Cardiac muscle cell (in vitro differentiated cells and primary cell): ENCODE measurements at regions not wholly inside any gene's neighbourhood (a gene's known extent, or its start where the extent isn't known, plus 50 kb on each side); places are given as distances from the start of the nearest gene placed in this dataset.

Experiments used
- DNase-seq, 2 donors: peaks; one replicate each; pipeline versions ENCODE4 v3.0.0 to v3.0.0-alpha.2; 2010 to 2017; ENCODE audit warnings: low read depth in 1 of 2, low spot score in 1 of 2
- H3K27ac ChIP-seq: fragments of 200-600 bp; sonication (generic); 2 replicates; pipeline ENCODE4 v1.5.1; 2016
- H3K27me3 ChIP-seq: fragments of 200-600 bp; sonication (generic); 2 replicates; pipeline ENCODE4 v1.6.0; 2016; ENCODE audit warnings: control low read depth
- H3K36me3 ChIP-seq: fragments of 200-600 bp; sonication (generic); 2 replicates; pipeline ENCODE4 v1.5.1; 2016; ENCODE audit warnings: control low read depth
- H3K4me1 ChIP-seq: fragments of 200-600 bp; sonication (generic); 2 replicates; pipeline ENCODE4 v1.8.1; 2017; ENCODE audit warnings: low read depth, mild to moderate bottlenecking, mixed run types
- H3K4me3 ChIP-seq: fragments of 200-600 bp; sonication (generic); 2 replicates; pipeline ENCODE4 v1.5.1; 2016; ENCODE audit warnings: mild to moderate bottlenecking
- H3K9me3 ChIP-seq: fragments of 200-600 bp; sonication (generic); 2 replicates; pipeline ENCODE4 v1.5.1; 2017; ENCODE audit warnings: low read depth, mild to moderate bottlenecking, control low read depth
- TF ChIP-seq, protein P1 (sequence below): IDR thresholded peaks from 2 replicates; pipeline ENCODE4 v1.5.1; 2012; ENCODE audit warnings: low read depth, mild to moderate bottlenecking, low read length

GRCh38 chr9:115668521-115668920, 485.1 kb upstream of the PAPPA start:
- no peak overlapping the region for H3K27ac ChIP-seq
- H3K4me1 ChIP-seq = no peaks in the 10 kb centered on the region
- H3K9me3 ChIP-seq = no peaks in the 10 kb centered on the region
- H3K27me3 ChIP-seq = peaks cover 3% of the 10 kb centered on the region
- DNase-seq = peak in 1 of 2 donors; percentile 91
- no peaks in the 10 kb centered on the region for H3K36me3 ChIP-seq
- TF ChIP-seq, protein P1, sequence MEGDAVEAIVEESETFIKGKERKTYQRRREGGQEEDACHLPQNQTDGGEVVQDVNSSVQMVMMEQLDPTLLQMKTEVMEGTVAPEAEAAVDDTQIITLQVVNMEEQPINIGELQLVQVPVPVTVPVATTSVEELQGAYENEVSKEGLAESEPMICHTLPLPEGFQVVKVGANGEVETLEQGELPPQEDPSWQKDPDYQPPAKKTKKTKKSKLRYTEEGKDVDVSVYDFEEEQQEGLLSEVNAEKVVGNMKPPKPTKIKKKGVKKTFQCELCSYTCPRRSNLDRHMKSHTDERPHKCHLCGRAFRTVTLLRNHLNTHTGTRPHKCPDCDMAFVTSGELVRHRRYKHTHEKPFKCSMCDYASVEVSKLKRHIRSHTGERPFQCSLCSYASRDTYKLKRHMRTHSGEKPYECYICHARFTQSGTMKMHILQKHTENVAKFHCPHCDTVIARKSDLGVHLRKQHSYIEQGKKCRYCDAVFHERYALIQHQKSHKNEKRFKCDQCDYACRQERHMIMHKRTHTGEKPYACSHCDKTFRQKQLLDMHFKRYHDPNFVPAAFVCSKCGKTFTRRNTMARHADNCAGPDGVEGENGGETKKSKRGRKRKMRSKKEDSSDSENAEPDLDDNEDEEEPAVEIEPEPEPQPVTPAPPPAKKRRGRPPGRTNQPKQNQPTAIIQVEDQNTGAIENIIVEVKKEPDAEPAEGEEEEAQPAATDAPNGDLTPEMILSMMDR = no peak
- H3K4me3 ChIP-seq = no peak overlapping the region

GRCh38 chr9:115671236-115671962, 482.2 kb upstream of the PAPPA start:
- Histone ChIP-seq H3K4me3 (no peak overlapping the region), H3K9me3 (no peaks in the 10 kb centered on the region), H3K36me3 (no peaks in the 10 kb centered on the region), H3K27me3 (no peaks in the 10 kb centered on the region), H3K4me1 (no peaks in the 10 kb centered on the region), H3K27ac (no peak overlapping the region)
- TF ChIP-seq, protein P1 = no peak
- no peak for DNase-seq

- Histone ChIP-seq H3K9me3 (no peaks in the 10 kb centered on the region), H3K4me1 (no peaks in the 10 kb centered on the region), H3K36me3 (no peaks in the 10 kb centered on the region), H3K27me3 (no peaks in the 10 kb centered on the region), H3K27ac (no peak overlapping the region), H3K4me3 (no peak overlapping the region)
- TF ChIP-seq, protein P1 = no peak
- DNase-seq = no peak
Measured at GRCh38 chr9:115671963-115672305, 481.7 kb upstream of the PAPPA start.

- no peak overlapping the region for H3K4me3 ChIP-seq
- peak in 1 of 2 donors; percentile 94 for DNase-seq
- no peaks in the 10 kb centered on the region for H3K4me1 ChIP-seq
- no peaks in the 10 kb centered on the region for H3K9me3 ChIP-seq
- TF ChIP-seq, protein P1 = no peak
- H3K36me3 ChIP-seq = no peaks in the 10 kb centered on the region
- H3K27me3 ChIP-seq = no peaks in the 10 kb centered on the region
- no peak overlapping the region for H3K27ac ChIP-seq
Measured at GRCh38 chr9:115672477-115673316, 480.9 kb upstream of the PAPPA start.

- H3K27ac ChIP-seq = no peak overlapping the region
Measured at GRCh38 chr9:115673599-115673998, 480.0 kb upstream of the PAPPA start.

More at GRCh38 chr9:115673599-115673998, 480.0 kb upstream of the PAPPA start:
- DNase-seq = peak in 1 of 2 donors; percentile 63
- TF ChIP-seq, protein P1 = no peak
- Histone ChIP-seq H3K4me3 (no peak overlapping the region), H3K27me3 (no peaks in the 10 kb centered on the region), H3K9me3 (no peaks in the 10 kb centered on the region), H3K4me1 (no peaks in the 10 kb centered on the region), H3K36me3 (no peaks in the 10 kb centered on the region)
